OCI-LY1 (cell line): ENCODE measurements at regions not wholly inside any gene's neighbourhood (a gene's known extent, or its start where the extent isn't known, plus 50 kb on each side); places are given as distances from the start of the nearest gene placed in this dataset.

ENCODE experiments used
- H2AFZ ChIP-seq: fragments of 200-600 bp; sonication (generic), shearing (Covaris generic); 2 replicates; pipeline ENCODE4 v1.6.0; 2014; ENCODE audit warnings: antibody characterized with exemption, mild to moderate bottlenecking, low read length
- H3F3A ChIP-seq: fragments of 200-600 bp; sonication (generic), shearing (Covaris generic); 2 replicates; pipeline ENCODE4 v1.6.0; 2014; ENCODE audit warnings: mild to moderate bottlenecking, antibody characterized with exemption, low read length, moderate library complexity; ENCODE audit not compliant: insufficient read depth
- H3K27ac ChIP-seq: fragments of 200-600 bp; sonication (generic); 2 replicates; pipeline ENCODE4 v1.5.1; 2014; ENCODE audit warnings: low read length, mixed run types, mild to moderate bottlenecking, low read depth; ENCODE audit not compliant: poor library complexity, severe bottlenecking
- H3K27me3 ChIP-seq: fragments of 200-600 bp; sonication (generic); 2 replicates; pipeline ENCODE4 v1.6.0; 2014; ENCODE audit warnings: antibody characterized with exemption, mild to moderate bottlenecking, low read length, moderate library complexity; ENCODE audit not compliant: insufficient read depth
- H3K36me3 ChIP-seq: fragments of 200-600 bp; sonication (generic); 2 replicates; pipeline ENCODE4 v1.6.1; 2014; ENCODE audit warnings: mild to moderate bottlenecking, antibody characterized with exemption, low read length, moderate library complexity, mixed read lengths; ENCODE audit not compliant: insufficient read depth
- H3K4me1 ChIP-seq: fragments of 200-600 bp; sonication (generic); 2 replicates; pipeline ENCODE4 v1.5.1; 2014; ENCODE audit warnings: mild to moderate bottlenecking, low read length, moderate library complexity; ENCODE audit not compliant: insufficient read depth, severe bottlenecking
- H3K4me2 ChIP-seq: fragments of 200-600 bp; sonication (generic), shearing (Covaris generic); 2 replicates; pipeline ENCODE4 v1.6.1; 2014; ENCODE audit warnings: low read length
- H3K4me3 ChIP-seq: fragments of 200-600 bp; sonication (generic); 2 replicates; pipeline ENCODE4 v1.5.1; 2014; ENCODE audit warnings: low read length, low read depth, mild to moderate bottlenecking, mixed read lengths; ENCODE audit not compliant: poor library complexity, severe bottlenecking
- H3K79me2 ChIP-seq: fragments of 200-600 bp; shearing (Covaris generic); 2 replicates; pipeline ENCODE4 v1.6.1; 2016; ENCODE audit warnings: mixed run types, low read length, mixed read lengths; ENCODE audit not compliant: insufficient read depth
- H3K9ac ChIP-seq: fragments of 200-600 bp; sonication (generic), shearing (Covaris generic); 2 replicates; pipeline ENCODE4 v1.6.1; 2014; ENCODE audit warnings: mild to moderate bottlenecking, low read length, mixed read lengths
- H3K9me2 ChIP-seq: fragments of 200-600 bp; sonication (generic), shearing (Covaris generic); 2 replicates; pipeline ENCODE4 v1.6.1; 2014; ENCODE audit warnings: low read depth, mild to moderate bottlenecking, low read length, mixed read lengths
- H3K9me3 ChIP-seq: fragments of 200-600 bp; shearing (Covaris generic); 2 replicates; pipeline ENCODE4 v1.6.1; 2014; ENCODE audit warnings: low read length, mixed read lengths
- H4K20me1 ChIP-seq: fragments of 200-600 bp; sonication (generic), shearing (Covaris generic); 2 replicates; pipeline ENCODE4 v1.6.0; 2016; ENCODE audit warnings: mild to moderate bottlenecking, low read length; ENCODE audit not compliant: insufficient read depth
- CTCF ChIP-seq: fragments of 200-600 bp; sonication (generic), shearing (Covaris generic); IDR thresholded peaks from 2 replicates; pipeline ENCODE4 v1.5.1; 2017; ENCODE audit warnings: mild to moderate bottlenecking, antibody characterized with exemption, low read length, moderate library complexity, mixed read lengths
- EZH2 ChIP-seq: fragments of 200-600 bp; sonication (generic), shearing (Covaris generic); IDR thresholded peaks from 2 replicates; pipeline ENCODE4 v1.8.0; 2017; ENCODE audit warnings: borderline replicate concordance, mixed run types, mild to moderate bottlenecking, antibody characterized with exemption, low read length, moderate library complexity, mixed read lengths

GRCh38 chr2:14445670-14446069 lies 186.8 kb upstream of the LRATD1 start:
- H2AFZ ChIP-seq = no peak overlapping the region
- H3K9ac ChIP-seq = no peak overlapping the region
- H3K36me3 ChIP-seq = no peaks in the 10 kb centered on the region
- H3F3A ChIP-seq = no peaks in the 10 kb centered on the region
- no peak overlapping the region for H3K4me3 ChIP-seq
- no peak overlapping the region for H3K27ac ChIP-seq
- H3K27me3 ChIP-seq = no peaks in the 10 kb centered on the region
- no peak overlapping the region for H3K4me2 ChIP-seq
- no peaks in the 10 kb centered on the region for H3K4me1 ChIP-seq
- no peaks in the 10 kb centered on the region for H4K20me1 ChIP-seq
- H3K79me2 ChIP-seq = no peaks in the 10 kb centered on the region
- no peaks in the 10 kb centered on the region for H3K9me2 ChIP-seq
- H3K9me3 ChIP-seq = no peaks in the 10 kb centered on the region
- TF ChIP-seq EZH2 (no peak), CTCF (no peak)

DNA sequence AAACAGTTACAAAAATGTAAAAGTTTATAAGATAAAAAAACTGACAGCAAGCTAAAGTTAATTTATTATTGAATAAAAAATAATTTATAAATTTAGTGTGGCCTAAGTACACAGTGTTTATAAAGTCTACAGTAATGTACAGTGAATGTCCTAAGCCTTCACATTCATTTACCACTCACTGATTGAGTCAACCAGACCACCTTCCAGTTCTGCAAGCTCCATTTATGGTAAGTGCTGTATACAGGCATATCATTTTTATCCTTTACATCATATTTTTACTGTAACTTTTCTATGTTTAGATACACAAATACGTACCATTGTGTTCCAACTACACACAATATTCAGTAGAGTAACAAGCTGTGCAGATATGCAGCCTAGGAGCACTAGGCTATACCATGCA lies 184.2 kb upstream of the LRATD1 start:
- H3K4me2 ChIP-seq = no peak overlapping the region
- no peak overlapping the region for H3K27ac ChIP-seq
- H3K27me3 ChIP-seq = no peaks in the 10 kb centered on the region
- H3K36me3 ChIP-seq = no peaks in the 10 kb centered on the region
- no peaks in the 10 kb centered on the region for H3K79me2 ChIP-seq
- no peaks in the 10 kb centered on the region for H3K9me3 ChIP-seq
- H3K9ac ChIP-seq = no peak overlapping the region
- no peaks in the 10 kb centered on the region for H3K4me1 ChIP-seq
- H3F3A ChIP-seq = no peaks in the 10 kb centered on the region
- no peaks in the 10 kb centered on the region for H4K20me1 ChIP-seq
- TF ChIP-seq CTCF (no peak), EZH2 (no peak)
- no peak overlapping the region for H2AFZ ChIP-seq
- no peak overlapping the region for H3K4me3 ChIP-seq
- no peaks in the 10 kb centered on the region for H3K9me2 ChIP-seq

GRCh38 chr2:14451312-14451711 lies 181.2 kb upstream of the LRATD1 start:
- no peak for TF ChIP-seq CTCF
- no peak for TF ChIP-seq EZH2
- H3K27ac ChIP-seq = no peak overlapping the region
- no peak overlapping the region for H3K4me3 ChIP-seq
- no peaks in the 10 kb centered on the region for H3K9me2 ChIP-seq
- H3K4me1 ChIP-seq = no peaks in the 10 kb centered on the region
- no peaks in the 10 kb centered on the region for H3F3A ChIP-seq
- no peak overlapping the region for H3K9ac ChIP-seq
- no peak overlapping the region for H2AFZ ChIP-seq
- no peaks in the 10 kb centered on the region for H3K36me3 ChIP-seq
- H3K4me2 ChIP-seq = no peak overlapping the region
- no peaks in the 10 kb centered on the region for H4K20me1 ChIP-seq
- no peaks in the 10 kb centered on the region for H3K79me2 ChIP-seq
- no peaks in the 10 kb centered on the region for H3K27me3 ChIP-seq
- no peaks in the 10 kb centered on the region for H3K9me3 ChIP-seq
